CD14-positive monocyte (primary cell): ENCODE measurements at regions not wholly inside any gene's neighbourhood (a gene's known extent, or its start where the extent isn't known, plus 50 kb on each side); places are given as distances from the start of the nearest gene placed in this dataset.

Experiments used
- DNase-seq, 3 donors: peaks; one replicate each; pipeline ENCODE4 v3.0.0-alpha.2; 2011 to 2022
- H2AFZ ChIP-seq: 2 replicates; pipeline ENCODE4 v1.6.0; 2012; ENCODE audit warnings: mild to moderate bottlenecking, low read depth, low read length, inconsistent platforms; ENCODE audit not compliant: insufficient read depth, poor library complexity, severe bottlenecking
- H3K27ac ChIP-seq, 2 donors: 1 replicate in 1 of 2; 2 replicates in 1 of 2; pipeline ENCODE4 v1.5.1; 2012 to 2013; ENCODE audit warnings: low read length in 2 of 2, control low read depth in 1 of 2, inconsistent platforms in 1 of 2, low read depth in 1 of 2, mild to moderate bottlenecking in 1 of 2
- H3K27me3 ChIP-seq, 2 donors: one replicate each; pipeline versions ENCODE4 v1.6.0 to v1.6.1; 2011 to 2013; ENCODE audit warnings: low read length in 2 of 2; ENCODE audit not compliant: control insufficient read depth in 2 of 2, insufficient read depth in 2 of 2
- H3K36me3 ChIP-seq, 2 donors: replicated peaks in 1 of 2; 1 replicate in 1 of 2; 2 replicates in 1 of 2; pipeline versions ENCODE4 v1.5.1 to v1.6.1; 2012 to 2013; ENCODE audit warnings: low read length in 2 of 2, control low read depth in 1 of 2, inconsistent platforms in 1 of 2, mild to moderate bottlenecking in 1 of 2; ENCODE audit not compliant: insufficient read depth in 2 of 2, control insufficient read depth in 1 of 2
- H3K4me1 ChIP-seq, 2 donors: 1 replicate in 1 of 2; 2 replicates in 1 of 2; pipeline versions ENCODE4 v1.5.1 to v1.6.1; 2012 to 2013; ENCODE audit warnings: low read length in 2 of 2, control low read depth in 1 of 2, inconsistent platforms in 1 of 2, mild to moderate bottlenecking in 1 of 2, moderate library complexity in 1 of 2; ENCODE audit not compliant: insufficient read depth in 2 of 2, control insufficient read depth in 1 of 2
- H3K4me2 ChIP-seq: replicated peaks from 2 replicates; pipeline ENCODE3; 2012; ENCODE audit warnings: low read length, moderate library complexity, mild to moderate bottlenecking; ENCODE audit not compliant: poor library complexity, severe bottlenecking; ENCODE audit errors: extremely low read depth
- H3K4me3 ChIP-seq, 3 experiments: fragments of 200-600 bp in 1 of 3; sonication (generic) in 1 of 3; replicated peaks in 1 of 3; 1 replicate in 2 of 3; 2 replicates in 1 of 3; pipeline ENCODE4 v1.5.1; 2011 to 2013; ENCODE audit warnings: low read length in 3 of 3, mild to moderate bottlenecking in 3 of 3, control low read depth in 2 of 3, low read depth in 2 of 3, inconsistent platforms in 1 of 3, moderate library complexity in 1 of 3
- H3K79me2 ChIP-seq: 2 replicates; pipeline ENCODE4 v1.6.0; 2012; ENCODE audit warnings: mild to moderate bottlenecking, control low read depth, inconsistent platforms, low read length, moderate library complexity; ENCODE audit not compliant: insufficient read depth
- H3K9ac ChIP-seq: 2 replicates; pipeline ENCODE4 v1.6.0; 2017; ENCODE audit warnings: low read length, mild to moderate bottlenecking; ENCODE audit not compliant: insufficient read depth, poor library complexity, severe bottlenecking
- H3K9me3 ChIP-seq, 2 donors: replicated peaks in 1 of 2; 1 replicate in 1 of 2; 2 replicates in 1 of 2; pipeline versions ENCODE4 v1.5.1 to v1.6.1; 2012 to 2013; ENCODE audit warnings: low read length in 2 of 2, control low read depth in 1 of 2; ENCODE audit not compliant: control insufficient read depth in 1 of 2, insufficient read depth in 1 of 2
- H4K20me1 ChIP-seq: 2 replicates; pipeline ENCODE4 v1.6.0; 2012; ENCODE audit warnings: mild to moderate bottlenecking, low read length, control low read depth, moderate library complexity; ENCODE audit not compliant: insufficient read depth
- H3K27ac Mint-ChIP-seq, 7 donors: one replicate each; pipeline ENCODE4 v1.8.0; 2020; ENCODE audit warnings: mild to moderate bottlenecking in 7 of 7, mixed read lengths in 7 of 7, moderate library complexity in 6 of 7, inconsistent platforms in 2 of 7
- H3K27me3 Mint-ChIP-seq, 3 donors: one replicate each; pipeline ENCODE4 v1.8.0; 2021 to 2022; ENCODE audit warnings: low read depth in 3 of 3, mild to moderate bottlenecking in 3 of 3, mixed read lengths in 3 of 3, moderate library complexity in 3 of 3, inconsistent platforms in 1 of 3
- H3K36me3 Mint-ChIP-seq, 2 donors: one replicate each; pipeline ENCODE4 v1.8.0; 2020; ENCODE audit warnings: mixed read lengths in 2 of 2, inconsistent platforms in 1 of 2, mild to moderate bottlenecking in 1 of 2
- H3K4me1 Mint-ChIP-seq: one replicate; pipeline ENCODE4 v1.8.0; 2020; ENCODE audit warnings: mild to moderate bottlenecking, mixed read lengths
- H3K4me3 Mint-ChIP-seq, 2 donors: one replicate each; pipeline ENCODE4 v1.8.0; 2020; ENCODE audit warnings: mild to moderate bottlenecking in 2 of 2, mixed read lengths in 2 of 2, moderate library complexity in 1 of 2
- H3K9me3 Mint-ChIP-seq, 7 donors: one replicate each; pipeline ENCODE4 v1.8.0; 2020 to 2022; ENCODE audit warnings: mixed read lengths in 7 of 7, mild to moderate bottlenecking in 6 of 7, moderate library complexity in 6 of 7, inconsistent platforms in 2 of 7
- WGBS: methylation state at CpG from one replicate; pipeline ENCODE4 v1.1.5; 2013; ENCODE audit warnings: missing lambda C conversion rate; ENCODE audit not compliant: insufficient coverage; 5-methylcytosine and 5-hydroxymethylcytosine counted together
- intact Hi-C, 2 donors: fragments of 100-400 bp; cut with micrococcal nuclease; formaldehyde crosslinking; loops; one replicate each; pipeline versions ENCODE4 v1.15.0 to v1.15.1; 2023
- TF ChIP-seq, protein P1 (sequence below): fragments of 200-600 bp; IDR thresholded peaks from one replicate; pipeline ENCODE4 v1.8.0; 2022; ENCODE audit warnings: antibody characterized with exemption, mild to moderate bottlenecking

DNA sequence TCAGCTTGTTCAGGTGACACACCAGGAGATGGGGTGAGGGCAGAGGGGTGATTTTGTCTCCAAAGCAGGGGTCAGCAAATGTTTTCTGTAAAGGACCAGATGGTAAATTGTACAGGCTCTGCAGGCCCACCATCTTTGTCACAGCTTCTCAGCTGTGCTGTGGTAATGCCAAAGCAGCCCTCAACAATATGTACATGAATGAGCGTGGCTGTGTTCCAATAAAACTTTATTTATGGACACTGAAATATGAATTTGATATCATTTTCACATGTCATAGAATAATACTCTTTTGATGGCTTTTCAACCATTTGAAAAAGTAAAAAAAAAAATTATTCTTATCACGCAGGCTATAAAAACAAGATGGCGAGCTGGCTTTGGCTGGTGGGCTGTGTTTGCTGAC lies 206.4 kb upstream of the RPL38 start:
- Histone ChIP-seq H3K27me3 (no peaks in the 10 kb centered on the region), H3K9me3 (no peaks in the 10 kb centered on the region), H3K4me3 (no peak overlapping the region), H4K20me1 (no peaks in the 10 kb centered on the region), H3K36me3 (no peaks in the 10 kb centered on the region), H3K27ac (no peak overlapping the region), H3K4me1 (no peaks in the 10 kb centered on the region), H3K9ac (no peak overlapping the region), H3K4me2 (no peak overlapping the region), H3K79me2 (no peaks in the 10 kb centered on the region), H2AFZ (no peak overlapping the region)
- TF ChIP-seq, protein P1, sequence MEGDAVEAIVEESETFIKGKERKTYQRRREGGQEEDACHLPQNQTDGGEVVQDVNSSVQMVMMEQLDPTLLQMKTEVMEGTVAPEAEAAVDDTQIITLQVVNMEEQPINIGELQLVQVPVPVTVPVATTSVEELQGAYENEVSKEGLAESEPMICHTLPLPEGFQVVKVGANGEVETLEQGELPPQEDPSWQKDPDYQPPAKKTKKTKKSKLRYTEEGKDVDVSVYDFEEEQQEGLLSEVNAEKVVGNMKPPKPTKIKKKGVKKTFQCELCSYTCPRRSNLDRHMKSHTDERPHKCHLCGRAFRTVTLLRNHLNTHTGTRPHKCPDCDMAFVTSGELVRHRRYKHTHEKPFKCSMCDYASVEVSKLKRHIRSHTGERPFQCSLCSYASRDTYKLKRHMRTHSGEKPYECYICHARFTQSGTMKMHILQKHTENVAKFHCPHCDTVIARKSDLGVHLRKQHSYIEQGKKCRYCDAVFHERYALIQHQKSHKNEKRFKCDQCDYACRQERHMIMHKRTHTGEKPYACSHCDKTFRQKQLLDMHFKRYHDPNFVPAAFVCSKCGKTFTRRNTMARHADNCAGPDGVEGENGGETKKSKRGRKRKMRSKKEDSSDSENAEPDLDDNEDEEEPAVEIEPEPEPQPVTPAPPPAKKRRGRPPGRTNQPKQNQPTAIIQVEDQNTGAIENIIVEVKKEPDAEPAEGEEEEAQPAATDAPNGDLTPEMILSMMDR, result no peak
- DNase-seq, result no peak
- peaks cover 7 to 16% (median 15%) of the 10 kb centered on the region in 3 donors for H3K27me3 Mint-ChIP-seq
- no peak overlapping the region for H3K27ac Mint-ChIP-seq
- WGBS, result 100% methylated on average over 1 of the region's 3 CpGs
- H3K4me3 Mint-ChIP-seq, result no peak overlapping the region
- peaks cover 0 to 1% (median 0%) of the 10 kb centered on the region in 7 donors for H3K9me3 Mint-ChIP-seq
- intact Hi-C loops, result no loop called here
- H3K4me1 Mint-ChIP-seq, result peaks cover 4% of the 10 kb centered on the region
- H3K36me3 Mint-ChIP-seq, result no peaks in the 10 kb centered on the region

DNA sequence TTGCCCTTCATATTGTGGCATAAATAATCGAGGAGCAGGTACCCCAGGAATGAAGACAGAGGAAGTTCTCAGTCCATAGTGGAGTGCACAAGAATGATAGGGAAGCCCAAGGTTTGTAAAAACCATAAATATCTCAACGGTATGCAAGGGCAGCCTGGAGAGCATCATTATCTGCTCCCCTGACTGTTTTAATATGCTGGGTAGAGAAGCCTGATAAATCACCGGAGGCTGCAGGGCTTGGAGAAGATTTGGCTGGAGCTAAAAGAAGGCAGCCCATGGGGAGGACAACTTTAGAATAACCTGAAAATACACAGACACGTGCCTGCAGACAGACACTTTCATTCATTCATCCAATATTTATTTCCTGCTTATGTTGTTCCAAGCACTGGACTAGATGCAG lies 205.2 kb upstream of the RPL38 start:
- Mint-ChIP-seq H3K4me1 (peaks cover 4% of the 10 kb centered on the region), H3K36me3 (no peaks in the 10 kb centered on the region), H3K27me3 (peaks cover 9 to 16% (median 16%) of the 10 kb centered on the region in 3 donors), H3K4me3 (no peak overlapping the region), H3K27ac (no peak overlapping the region), H3K9me3 (peaks cover 0 to 1% (median 0%) of the 10 kb centered on the region in 7 donors)
- Histone ChIP-seq H3K79me2 (no peaks in the 10 kb centered on the region), H3K4me2 (no peak overlapping the region), H3K27me3 (no peaks in the 10 kb centered on the region), H3K27ac (no peak overlapping the region), H3K4me1 (no peaks in the 10 kb centered on the region), H4K20me1 (no peaks in the 10 kb centered on the region), H3K36me3 (no peaks in the 10 kb centered on the region), H3K9me3 (no peaks in the 10 kb centered on the region), H2AFZ (no peak overlapping the region), H3K4me3 (no peak overlapping the region), H3K9ac (no peak overlapping the region)
- TF ChIP-seq, protein P1, result no peak
- DNase-seq, result no peak
- WGBS, result 49% methylated on average over 2 of the region's 4 CpGs
- intact Hi-C loops, result no loop called here
